CD4-positive, alpha-beta T cell (primary cell): ENCODE measurements at regions not wholly inside any gene's neighbourhood (a gene's known extent, or its start where the extent isn't known, plus 50 kb on each side); places are given as distances from the start of the nearest gene placed in this dataset.

Experiments
- ATAC-seq: fragments of 200-7000 bp; cut with Tn5 transposase; one replicate; pipeline ENCODE4 v1.10.0; 2022; ENCODE audit warnings: mild to moderate bottlenecking; ENCODE audit not compliant: poor library complexity
- CTCF ChIA-PET: fragments of 350-600 bp; sonication (Branson Sonifier 250); formaldehyde crosslinking; loops from one replicate; lab custom pipeline; 2021; ENCODE audit warnings: antibody characterized with exemption, inconsistent platforms; lab: Charles Lee
- POLR2A ChIA-PET: fragments of 350-600 bp; sonication (Branson Sonifier 250); formaldehyde crosslinking; loops from one replicate; lab custom pipeline; 2021; ENCODE audit warnings: antibody characterized with exemption, inconsistent platforms; lab: Charles Lee
- DNase-seq, 14 experiments: peaks; one replicate each; pipeline ENCODE4 v3.0.0-alpha.2; 2013 to 2020; ENCODE audit warnings: mixed read lengths in 2 of 14
- H3K27ac ChIP-seq, 2 donors: one replicate each; pipeline versions ENCODE4 v1.5.1 to v1.7.0; 2013; ENCODE audit warnings: low read length in 2 of 2, low read depth in 1 of 2, mild to moderate bottlenecking in 1 of 2
- H3K27me3 ChIP-seq, 2 experiments: 1 replicate in 1 of 2; 2 replicates in 1 of 2; pipeline versions ENCODE4 v1.6.1 to v1.7.0; 2013; ENCODE audit warnings: low read length in 2 of 2, control low read depth in 1 of 2, mild to moderate bottlenecking in 1 of 2, moderate library complexity in 1 of 2; ENCODE audit not compliant: insufficient read depth in 2 of 2, control insufficient read depth in 1 of 2
- H3K36me3 ChIP-seq: one replicate; pipeline ENCODE4 v1.6.1; 2013; ENCODE audit warnings: low read length, control low read depth; ENCODE audit not compliant: insufficient read depth
- H3K4me1 ChIP-seq: one replicate; pipeline ENCODE4 v1.6.1; 2013; ENCODE audit warnings: low read length, control low read depth; ENCODE audit not compliant: insufficient read depth
- H3K4me3 ChIP-seq: one replicate; pipeline ENCODE4 v1.5.1; 2013; ENCODE audit warnings: mild to moderate bottlenecking, low read length, moderate library complexity
- H3K9me3 ChIP-seq, 2 experiments: 1 replicate in 1 of 2; 2 replicates in 1 of 2; pipeline versions ENCODE4 v1.6.1 to v1.7.0; 2013; ENCODE audit warnings: low read length in 2 of 2, mild to moderate bottlenecking in 2 of 2, control low read depth in 1 of 2, moderate library complexity in 1 of 2; ENCODE audit not compliant: control insufficient read depth in 1 of 2, insufficient read depth in 1 of 2
- H3K27ac Mint-ChIP-seq: one replicate; pipeline ENCODE4 v1.8.0; 2020; ENCODE audit warnings: mixed read lengths
- H3K27me3 Mint-ChIP-seq: one replicate; pipeline ENCODE4 v1.8.0; 2021; ENCODE audit warnings: mixed read lengths
- H3K36me3 Mint-ChIP-seq: one replicate; pipeline ENCODE4 v1.8.0; 2021; ENCODE audit warnings: low read depth, mixed read lengths
- H3K4me1 Mint-ChIP-seq: one replicate; pipeline ENCODE4 v1.8.0; 2021; ENCODE audit warnings: low read depth, mixed read lengths
- H3K4me3 Mint-ChIP-seq: one replicate; pipeline ENCODE4 v1.8.0; 2020; ENCODE audit warnings: mild to moderate bottlenecking, mixed read lengths
- H3K9me3 Mint-ChIP-seq: one replicate; pipeline ENCODE4 v1.8.0; 2020; ENCODE audit warnings: mixed read lengths
- CTCF ChIP-seq: fragments of 200-600 bp; IDR thresholded peaks from one replicate; pipeline ENCODE4 v1.8.0; 2022; ENCODE audit warnings: antibody characterized with exemption, mild to moderate bottlenecking
- intact Hi-C, 2 experiments: fragments of 100-400 bp; cut with DNase I in 1 of 2; cut with micrococcal nuclease in 1 of 2; formaldehyde crosslinking; loops; one replicate each; pipeline versions ENCODE4 v1.15.1 to v1.9.0; 2023 to 2025; cut with DNase I, micrococcal nuclease

- Mint-ChIP-seq H3K4me3 (no peak overlapping the region), H3K27me3 (peaks cover 6% of the 10 kb centered on the region), H3K4me1 (no peaks in the 10 kb centered on the region), H3K36me3 (no peaks in the 10 kb centered on the region), H3K9me3 (no peaks in the 10 kb centered on the region), H3K27ac (no peak overlapping the region)
- no peak for TF ChIP-seq CTCF
- Histone ChIP-seq H3K4me3 (no peak overlapping the region), H3K27me3 (no peaks in the 10 kb centered on the region), H3K27ac (no peak overlapping the region), H3K36me3 (no peaks in the 10 kb centered on the region), H3K9me3 (peaks cover 0 to 20% of the 10 kb centered on the region in 2 experiments), H3K4me1 (no peaks in the 10 kb centered on the region)
- POLR2A ChIA-PET: no interaction called here
- ATAC-seq (no peak), DNase-seq (no peak)
- CTCF ChIA-PET: no interaction called here
- intact Hi-C loops: no loop called here
Observed at GRCh38 chr5:3191585-3191984, 404.0 kb upstream of the IRX1 start.

GRCh38 chr5:3190930-3191329 is 404.7 kb upstream of the IRX1 start:
- ATAC-seq: no peak
- Mint-ChIP-seq H3K4me3 (no peak overlapping the region), H3K9me3 (no peaks in the 10 kb centered on the region), H3K36me3 (no peaks in the 10 kb centered on the region), H3K27ac (no peak overlapping the region), H3K4me1 (no peaks in the 10 kb centered on the region), H3K27me3 (peaks cover 4% of the 10 kb centered on the region)
- Histone ChIP-seq H3K4me1 (no peaks in the 10 kb centered on the region), H3K9me3 (peaks cover 0 to 20% of the 10 kb centered on the region in 2 experiments), H3K36me3 (no peaks in the 10 kb centered on the region), H3K27ac (no peak overlapping the region), H3K4me3 (no peak overlapping the region), H3K27me3 (no peaks in the 10 kb centered on the region)
- POLR2A ChIA-PET: no interaction called here
- no peak for TF ChIP-seq CTCF
- CTCF ChIA-PET: no interaction called here
- intact Hi-C loops: no loop called here
- no peak for DNase-seq

GRCh38 chr5:3190433-3190832 is 405.2 kb upstream of the IRX1 start:
- no peak for ATAC-seq
- peaks cover 0 to 23% of the 10 kb centered on the region in 2 experiments for H3K9me3 ChIP-seq
- peaks cover 2% of the 10 kb centered on the region for H3K27me3 Mint-ChIP-seq
- H3K27ac Mint-ChIP-seq: no peak overlapping the region
- no peak for DNase-seq
- H3K4me1 ChIP-seq: no peaks in the 10 kb centered on the region
- TF ChIP-seq CTCF: no peak
- POLR2A ChIA-PET: no interaction called here
- no peaks in the 10 kb centered on the region for H3K9me3 Mint-ChIP-seq
- H3K4me3 Mint-ChIP-seq: no peak overlapping the region
- CTCF ChIA-PET: no interaction called here
- H3K4me1 Mint-ChIP-seq: no peaks in the 10 kb centered on the region
- no peaks in the 10 kb centered on the region for H3K27me3 ChIP-seq
- H3K4me3 ChIP-seq: no peak overlapping the region
- intact Hi-C loops: no loop called here
- no peak overlapping the region for H3K27ac ChIP-seq
- H3K36me3 Mint-ChIP-seq: no peaks in the 10 kb centered on the region
- no peaks in the 10 kb centered on the region for H3K36me3 ChIP-seq
